SU-DHL-6 (cell line): ENCODE measurements at regions not wholly inside any gene's neighbourhood (a gene's known extent, or its start where the extent isn't known, plus 50 kb on each side); places are given as distances from the start of the nearest gene placed in this dataset.

Experiments
- H2AFZ ChIP-seq: fragments of 200-600 bp; sonication (generic); 2 replicates; pipeline ENCODE4 v1.6.1; 2014; ENCODE audit warnings: low read depth, mild to moderate bottlenecking, moderate library complexity, mixed read lengths, antibody characterized with exemption, low read length; ENCODE audit not compliant: severe bottlenecking
- H3F3A ChIP-seq: fragments of 200-600 bp; shearing (Covaris generic); 2 replicates; pipeline ENCODE4 v1.6.0; 2016; ENCODE audit warnings: antibody characterized with exemption, mild to moderate bottlenecking; ENCODE audit not compliant: insufficient read depth
- H3K27ac ChIP-seq: fragments of 200-600 bp; sonication (generic); 2 replicates; pipeline ENCODE4 v1.5.1; 2016; ENCODE audit warnings: low read depth, mild to moderate bottlenecking, low read length, moderate library complexity, mixed read lengths
- H3K27me3 ChIP-seq: fragments of 200-600 bp; sonication (generic), shearing (Covaris generic); 2 replicates; pipeline ENCODE4 v1.6.0; 2014; ENCODE audit warnings: mild to moderate bottlenecking, low read length
- H3K36me3 ChIP-seq: fragments of 200-600 bp; sonication (generic); 2 replicates; pipeline ENCODE4 v1.6.1; 2014; ENCODE audit warnings: mild to moderate bottlenecking, low read length, mixed read lengths
- H3K4me2 ChIP-seq: fragments of 300-600, 200-600 bp; shearing (Covaris generic), sonication (generic); 2 replicates; pipeline ENCODE4 v1.6.0; 2014; ENCODE audit warnings: low read length, low read depth, mild to moderate bottlenecking; ENCODE audit not compliant: poor library complexity, severe bottlenecking
- H3K4me3 ChIP-seq: fragments of 200-600 bp; sonication (generic); 2 replicates; pipeline ENCODE4 v1.5.1; 2014; ENCODE audit warnings: antibody characterized with exemption, low read length, mild to moderate bottlenecking, mixed read lengths; ENCODE audit not compliant: insufficient read depth, poor library complexity, severe bottlenecking
- H3K79me2 ChIP-seq: fragments of 200-600 bp; sonication (generic); 2 replicates; pipeline ENCODE4 v1.6.1; 2014; ENCODE audit warnings: mild to moderate bottlenecking, low read length, moderate library complexity; ENCODE audit not compliant: insufficient read depth
- H3K9ac ChIP-seq: fragments of 200-600 bp; sonication (generic); 2 replicates; pipeline ENCODE4 v1.7.0; 2014; ENCODE audit warnings: mild to moderate bottlenecking, low read length
- H3K9me2 ChIP-seq: fragments of 200-600 bp; sonication (generic); replicated peaks from 2 replicates; pipeline ENCODE4 v1.6.1; 2014; ENCODE audit warnings: low read length; ENCODE audit not compliant: insufficient read depth
- H3K9me3 ChIP-seq: fragments of 200-600 bp; sonication (generic); 2 replicates; pipeline ENCODE4 v1.6.1; 2014; ENCODE audit warnings: low read length, mixed read lengths; ENCODE audit not compliant: insufficient read depth
- H4K20me1 ChIP-seq: fragments of 200-600 bp; sonication (generic); 2 replicates; pipeline ENCODE4 v1.6.1; 2014; ENCODE audit warnings: low read depth, mild to moderate bottlenecking, antibody characterized with exemption, low read length, moderate library complexity, mixed read lengths
- CTCF ChIP-seq: fragments of 200-600 bp; sonication (generic); IDR thresholded peaks from one replicate; pipeline ENCODE4 v1.5.1; 2017; ENCODE audit warnings: antibody characterized with exemption, mild to moderate bottlenecking, low read length, moderate library complexity; ENCODE audit not compliant: insufficient read depth, poor library complexity, severe bottlenecking
- EZH2phosphoT487 ChIP-seq: fragments of 200-600 bp; sonication (generic), shearing (Covaris generic); conservative IDR thresholded peaks from 2 replicates; pipeline ENCODE4 v1.6.1; 2018; ENCODE audit warnings: mild to moderate bottlenecking, antibody characterized with exemption, low read length, moderate library complexity, mixed read lengths

- Histone ChIP-seq H2AFZ (no peak overlapping the region), H3F3A (no peaks in the 10 kb centered on the region), H3K9me3 (no peaks in the 10 kb centered on the region), H3K9ac (no peak overlapping the region), H3K27ac (no peak overlapping the region), H4K20me1 (no peaks in the 10 kb centered on the region), H3K4me2 (no peak overlapping the region), H3K9me2 (no peaks in the 10 kb centered on the region), H3K36me3 (no peaks in the 10 kb centered on the region), H3K4me3 (no peak overlapping the region), H3K79me2 (no peaks in the 10 kb centered on the region), H3K27me3 (no peaks in the 10 kb centered on the region)
- TF ChIP-seq CTCF, result no peak
Measured at GRCh38 chr18:78792736-78793135, 186.9 kb upstream of the SALL3 start.

- Histone ChIP-seq H3F3A (no peaks in the 10 kb centered on the region), H3K27ac (no peak overlapping the region), H3K9ac (no peak overlapping the region), H3K9me3 (no peaks in the 10 kb centered on the region), H3K27me3 (no peaks in the 10 kb centered on the region), H3K36me3 (no peaks in the 10 kb centered on the region), H3K4me2 (no peak overlapping the region), H2AFZ (no peak overlapping the region), H3K79me2 (no peaks in the 10 kb centered on the region), H4K20me1 (no peaks in the 10 kb centered on the region), H3K9me2 (no peaks in the 10 kb centered on the region), H3K4me3 (no peak overlapping the region)
- no peak for TF ChIP-seq CTCF
- no peak for TF ChIP-seq EZH2phosphoT487
Measured at GRCh38 chr18:78793313-78794070, 186.1 kb upstream of the SALL3 start.

GRCh38 chr18:78794071-78794430, 185.6 kb upstream of the SALL3 start:
- Histone ChIP-seq H3K79me2 (no peaks in the 10 kb centered on the region), H3K27ac (no peak overlapping the region), H3K9ac (no peak overlapping the region), H3F3A (no peaks in the 10 kb centered on the region), H3K9me2 (no peaks in the 10 kb centered on the region), H4K20me1 (no peaks in the 10 kb centered on the region), H3K4me3 (no peak overlapping the region), H3K9me3 (no peaks in the 10 kb centered on the region), H3K4me2 (no peak overlapping the region), H2AFZ (no peak overlapping the region), H3K27me3 (no peaks in the 10 kb centered on the region), H3K36me3 (no peaks in the 10 kb centered on the region)
- no peak for TF ChIP-seq EZH2phosphoT487
- TF ChIP-seq CTCF, result no peak
